GM23338 (cell line): ENCODE measurements at regions not wholly inside any gene's neighbourhood (a gene's known extent, or its start where the extent isn't known, plus 50 kb on each side); places are given as distances from the start of the nearest gene placed in this dataset.
A peak's percentile ranks its signal among the peaks of the same experiment; 100 is the strongest.

ENCODE experiments used
- ATAC-seq: fragments of 200-7000 bp; cut with Tn5 transposase; 3 replicates; pipeline ENCODE4 v1.9.1; 2020
- DNase-seq: peaks from one replicate; pipeline ENCODE4 v3.0.0-alpha.2; 2015; ENCODE audit warnings: low spot score
- H2AFZ ChIP-seq: fragments of 200-600 bp; sonication (generic); 2 replicates; pipeline ENCODE4 v1.8.0; 2016; ENCODE audit warnings: antibody characterized with exemption, mild to moderate bottlenecking, moderate library complexity
- H3F3A ChIP-seq: fragments of 200-600 bp; sonication (generic); replicated peaks from 2 replicates; pipeline ENCODE4 v1.8.0; 2017; ENCODE audit warnings: antibody characterized with exemption, mixed run types, low read depth
- H3K27ac ChIP-seq: fragments of 200-600 bp; sonication (generic); 2 replicates; pipeline ENCODE4 v1.6.1; 2016; ENCODE audit warnings: low read depth
- H3K27me3 ChIP-seq: fragments of 200-600 bp; sonication (generic); 2 replicates; pipeline ENCODE4 v1.8.0; 2016; ENCODE audit warnings: mild to moderate bottlenecking, mixed run types, moderate library complexity; ENCODE audit not compliant: insufficient read depth
- H3K36me3 ChIP-seq: fragments of 200-600 bp; sonication (generic); 2 replicates; pipeline ENCODE4 v1.8.0; 2016; ENCODE audit warnings: mild to moderate bottlenecking; ENCODE audit not compliant: insufficient read depth
- H3K4me1 ChIP-seq: fragments of 200-600 bp; sonication (generic); 2 replicates; pipeline ENCODE4 v1.8.0; 2016; ENCODE audit warnings: mild to moderate bottlenecking, moderate library complexity; ENCODE audit not compliant: insufficient read depth
- H3K4me2 ChIP-seq: fragments of 200-600 bp; sonication (generic); 2 replicates; pipeline ENCODE4 v1.7.1; 2017; ENCODE audit warnings: mixed run types
- H3K4me3 ChIP-seq: fragments of 200-600 bp; sonication (generic); 2 replicates; pipeline ENCODE4 v1.6.1; 2016; ENCODE audit warnings: mixed run types
- H3K79me2 ChIP-seq: fragments of 200-600 bp; sonication (generic); replicated peaks from 2 replicates; pipeline ENCODE4 v1.8.0; 2017; ENCODE audit warnings: mild to moderate bottlenecking; ENCODE audit not compliant: insufficient read depth
- H3K9me2 ChIP-seq: fragments of 200-600 bp; sonication (generic); 2 replicates; pipeline ENCODE4 v1.8.0; 2017; ENCODE audit not compliant: insufficient read depth
- H4K20me1 ChIP-seq: fragments of 200-600 bp; sonication (generic); replicated peaks from 2 replicates; pipeline ENCODE4 v1.8.0; 2017; ENCODE audit warnings: mild to moderate bottlenecking; ENCODE audit not compliant: insufficient read depth
- H3K27ac Mint-ChIP-seq: 2 replicates; pipeline ENCODE4 v1.8.0; 2020; ENCODE audit warnings: inconsistent platforms, mild to moderate bottlenecking, moderate library complexity, mixed read lengths
- H3K27me3 Mint-ChIP-seq: 3 replicates; pipeline ENCODE4 v1.8.0; 2022; ENCODE audit warnings: low read depth, mild to moderate bottlenecking, moderate library complexity, mixed read lengths, inconsistent platforms; ENCODE audit not compliant: insufficient read depth, poor library complexity
- H3K36me3 Mint-ChIP-seq: 3 replicates; pipeline ENCODE4 v1.8.0; 2021; ENCODE audit warnings: low read depth, mild to moderate bottlenecking, inconsistent platforms, moderate library complexity, mixed read lengths
- H3K4me1 Mint-ChIP-seq: 3 replicates; pipeline ENCODE4 v1.8.0; 2020; ENCODE audit warnings: mild to moderate bottlenecking, inconsistent platforms, mixed read lengths
- H3K4me3 Mint-ChIP-seq: 3 replicates; pipeline ENCODE4 v1.8.0; 2021; ENCODE audit warnings: moderate library complexity, mild to moderate bottlenecking, inconsistent platforms, mixed read lengths
- H3K9me3 Mint-ChIP-seq: 3 replicates; pipeline ENCODE4 v1.8.0; 2020; ENCODE audit warnings: moderate library complexity, mild to moderate bottlenecking, inconsistent platforms, mixed read lengths
- CREB1 ChIP-seq: fragments of 250-450 bp; sonication (Bioruptor Pico); IDR thresholded peaks from 2 replicates; pipeline ENCODE4 v1.5.0; 2020; ENCODE audit warnings: low read depth, mild to moderate bottlenecking, moderate library complexity
- NANOG ChIP-seq: IDR thresholded peaks from 2 replicates; pipeline ENCODE4 v1.6.1; 2016; ENCODE audit warnings: antibody characterized with exemption, borderline replicate concordance
- POLR2AphosphoS5 ChIP-seq: IDR thresholded peaks from 2 replicates; pipeline ENCODE4 v1.6.1; 2016; ENCODE audit warnings: antibody characterized with exemption, low read depth
- STAT1 ChIP-seq: IDR thresholded peaks from one replicate; pipeline ENCODE4 v1.6.1; 2016; ENCODE audit warnings: antibody characterized with exemption; ENCODE audit not compliant: unreplicated experiment
- ZNF114 ChIP-seq: fragments of 250-450 bp; sonication (Bioruptor Pico); IDR thresholded peaks from 2 replicates; pipeline ENCODE4 v1.5.0; 2020; ENCODE audit warnings: mild to moderate bottlenecking, moderate library complexity
- ZNF331 ChIP-seq: fragments of 250-450 bp; sonication (Bioruptor Pico); IDR thresholded peaks from 2 replicates; pipeline ENCODE4 v1.5.0; 2020; ENCODE audit warnings: low read depth, mild to moderate bottlenecking, moderate library complexity
- TF ChIP-seq, protein P1 (sequence below): IDR thresholded peaks from one replicate; pipeline ENCODE4 v1.6.1; 2018; ENCODE audit warnings: antibody characterized with exemption; ENCODE audit not compliant: unreplicated experiment
- TF ChIP-seq, protein P2 (sequence below): IDR thresholded peaks from 2 replicates; pipeline ENCODE4 v1.6.1; 2016; ENCODE audit warnings: antibody characterized with exemption

DNA sequence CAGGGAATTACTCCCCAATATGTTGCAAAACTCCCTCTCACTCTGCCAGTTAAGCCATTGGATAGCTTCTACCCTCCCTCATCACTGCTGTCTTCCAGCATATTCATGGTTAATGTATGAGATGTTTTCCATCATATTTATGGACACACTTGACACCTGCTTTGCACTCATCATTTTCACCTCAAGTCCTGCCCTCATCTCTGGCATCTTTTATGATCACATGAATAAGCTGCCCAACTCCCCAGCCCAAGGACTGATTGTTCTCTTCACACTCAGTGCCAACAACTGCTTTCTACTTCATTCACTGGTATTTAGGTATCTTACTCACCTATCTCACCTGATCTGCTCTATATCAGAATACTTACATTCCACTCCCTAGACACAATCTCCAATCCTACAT is 131.1 kb upstream of the TTC29 start:
- peaks cover 20% of the 10 kb centered on the region for H3K9me3 Mint-ChIP-seq
- peaks cover 11% of the 10 kb centered on the region for H3K4me1 ChIP-seq

DNA sequence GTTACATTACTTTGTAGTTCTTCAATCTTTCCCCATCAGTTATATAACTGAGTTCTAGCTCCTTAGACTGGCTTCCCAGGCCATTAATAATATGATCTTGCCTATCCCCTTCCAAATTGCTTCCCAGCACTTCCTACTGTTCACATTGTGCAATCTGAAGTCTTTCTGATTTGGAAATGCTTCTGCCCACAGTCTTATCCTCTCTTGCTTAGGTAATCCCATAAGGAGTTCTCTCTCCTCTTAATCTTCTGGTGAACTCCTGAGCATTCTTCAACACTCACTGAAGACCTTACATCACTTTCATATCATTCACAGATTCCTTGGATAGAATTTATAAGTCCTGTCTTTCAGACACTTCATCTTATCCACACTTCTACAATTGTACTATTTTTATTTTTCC is 132.7 kb upstream of the TTC29 start:
- peaks cover 2% of the 10 kb centered on the region; the same call in 2 of the 3 replicates for H3K36me3 Mint-ChIP-seq

More for the DNA sequence above, 131.1 kb upstream of the TTC29 start:
- Mint-ChIP-seq H3K27ac (no peak overlapping the region), H3K4me3 (no peak overlapping the region), H3K27me3 (peaks cover 2% of the 10 kb centered on the region), H3K36me3 (peaks cover 12% of the 10 kb centered on the region), H3K4me1 (peaks cover 17% of the 10 kb centered on the region)
- peaks cover 8% of the 10 kb centered on the region; the same call in 1 of the 2 replicates for H3K36me3 ChIP-seq
- H3K79me2 ChIP-seq = no peaks in the 10 kb centered on the region
- peaks cover 13% of the 10 kb centered on the region; the same call in 1 of the 2 replicates for H3K9me2 ChIP-seq
- no peaks in the 10 kb centered on the region for H3K27me3 ChIP-seq
- no peak overlapping the region for H3K4me2 ChIP-seq
- H3K27ac ChIP-seq = no peak overlapping the region
- no peaks in the 10 kb centered on the region for H3F3A ChIP-seq
- H2AFZ ChIP-seq = peak overlapping the region; percentile 32; the same call in 1 of the 2 replicates
- DNase-seq (no peak), ATAC-seq (no peak)
- TF ChIP-seq, protein P1, sequence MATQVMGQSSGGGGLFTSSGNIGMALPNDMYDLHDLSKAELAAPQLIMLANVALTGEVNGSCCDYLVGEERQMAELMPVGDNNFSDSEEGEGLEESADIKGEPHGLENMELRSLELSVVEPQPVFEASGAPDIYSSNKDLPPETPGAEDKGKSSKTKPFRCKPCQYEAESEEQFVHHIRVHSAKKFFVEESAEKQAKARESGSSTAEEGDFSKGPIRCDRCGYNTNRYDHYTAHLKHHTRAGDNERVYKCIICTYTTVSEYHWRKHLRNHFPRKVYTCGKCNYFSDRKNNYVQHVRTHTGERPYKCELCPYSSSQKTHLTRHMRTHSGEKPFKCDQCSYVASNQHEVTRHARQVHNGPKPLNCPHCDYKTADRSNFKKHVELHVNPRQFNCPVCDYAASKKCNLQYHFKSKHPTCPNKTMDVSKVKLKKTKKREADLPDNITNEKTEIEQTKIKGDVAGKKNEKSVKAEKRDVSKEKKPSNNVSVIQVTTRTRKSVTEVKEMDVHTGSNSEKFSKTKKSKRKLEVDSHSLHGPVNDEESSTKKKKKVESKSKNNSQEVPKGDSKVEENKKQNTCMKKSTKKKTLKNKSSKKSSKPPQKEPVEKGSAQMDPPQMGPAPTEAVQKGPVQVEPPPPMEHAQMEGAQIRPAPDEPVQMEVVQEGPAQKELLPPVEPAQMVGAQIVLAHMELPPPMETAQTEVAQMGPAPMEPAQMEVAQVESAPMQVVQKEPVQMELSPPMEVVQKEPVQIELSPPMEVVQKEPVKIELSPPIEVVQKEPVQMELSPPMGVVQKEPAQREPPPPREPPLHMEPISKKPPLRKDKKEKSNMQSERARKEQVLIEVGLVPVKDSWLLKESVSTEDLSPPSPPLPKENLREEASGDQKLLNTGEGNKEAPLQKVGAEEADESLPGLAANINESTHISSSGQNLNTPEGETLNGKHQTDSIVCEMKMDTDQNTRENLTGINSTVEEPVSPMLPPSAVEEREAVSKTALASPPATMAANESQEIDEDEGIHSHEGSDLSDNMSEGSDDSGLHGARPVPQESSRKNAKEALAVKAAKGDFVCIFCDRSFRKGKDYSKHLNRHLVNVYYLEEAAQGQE = no peak
- TF ChIP-seq POLR2AphosphoS5 = no peak
- no peaks in the 10 kb centered on the region for H4K20me1 ChIP-seq
- H3K4me3 ChIP-seq = no peak overlapping the region

More for the DNA sequence above, 132.7 kb upstream of the TTC29 start:
- ATAC-seq (no peak), DNase-seq (no peak)
- peaks cover 2% of the 10 kb centered on the region for H3K27me3 Mint-ChIP-seq
- Histone ChIP-seq H3K4me1 (peaks cover 11% of the 10 kb centered on the region), H3K27ac (no peak overlapping the region), H2AFZ (0 out of 2 replicates have a peak overlapping the region, but pooled peaks have one; percentile 10), H3K27me3 (no peaks in the 10 kb centered on the region), H4K20me1 (no peaks in the 10 kb centered on the region), H3K4me2 (no peak overlapping the region), H3F3A (no peaks in the 10 kb centered on the region), H3K9me2 (peaks cover 13% of the 10 kb centered on the region; the same call in 1 of the 2 replicates), H3K79me2 (no peaks in the 10 kb centered on the region), H3K36me3 (no peaks in the 10 kb centered on the region), H3K4me3 (no peak overlapping the region)
- no peak overlapping the region for H3K27ac Mint-ChIP-seq
- no peak overlapping the region for H3K4me3 Mint-ChIP-seq
- H3K9me3 Mint-ChIP-seq = peaks cover 5% of the 10 kb centered on the region
- TF ChIP-seq STAT1 (no peak), NANOG (no peak), POLR2AphosphoS5 (no peak), ZNF114 (no peak), ZNF331 (no peak), CREB1 (CRISPR knock-in tag) (no peak)
- TF ChIP-seq, protein P2, sequence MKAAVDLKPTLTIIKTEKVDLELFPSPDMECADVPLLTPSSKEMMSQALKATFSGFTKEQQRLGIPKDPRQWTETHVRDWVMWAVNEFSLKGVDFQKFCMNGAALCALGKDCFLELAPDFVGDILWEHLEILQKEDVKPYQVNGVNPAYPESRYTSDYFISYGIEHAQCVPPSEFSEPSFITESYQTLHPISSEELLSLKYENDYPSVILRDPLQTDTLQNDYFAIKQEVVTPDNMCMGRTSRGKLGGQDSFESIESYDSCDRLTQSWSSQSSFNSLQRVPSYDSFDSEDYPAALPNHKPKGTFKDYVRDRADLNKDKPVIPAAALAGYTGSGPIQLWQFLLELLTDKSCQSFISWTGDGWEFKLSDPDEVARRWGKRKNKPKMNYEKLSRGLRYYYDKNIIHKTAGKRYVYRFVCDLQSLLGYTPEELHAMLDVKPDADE = no peak
- TF ChIP-seq, protein P1 = no peak
- H3K4me1 Mint-ChIP-seq = peaks cover 17% of the 10 kb centered on the region
